ENCODE measurements at regions not wholly inside any gene's neighbourhood (a gene's known extent, or its start where the extent isn't known, plus 50 kb on each side); places are given as distances from the start of the nearest gene placed in this dataset.

DNA sequence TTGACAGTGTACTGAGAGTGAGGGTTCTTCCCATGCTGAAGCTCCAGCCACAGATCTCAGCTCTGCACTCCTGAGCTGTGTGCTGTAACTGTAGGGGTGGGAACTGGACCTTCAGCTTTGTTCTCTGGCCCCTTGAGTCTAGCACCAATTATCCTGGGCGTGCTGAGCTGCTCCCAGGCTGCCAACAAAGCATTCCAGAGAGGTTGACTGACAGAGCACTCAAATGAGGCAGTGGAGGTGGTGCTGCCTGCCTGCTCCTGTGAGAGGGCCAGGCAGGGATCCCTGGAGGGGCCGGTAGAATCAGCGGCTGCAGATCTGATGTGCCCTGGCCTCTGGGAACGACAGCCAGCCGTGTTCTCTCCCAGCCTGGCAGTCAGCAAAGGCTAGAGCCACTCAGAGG, 375.7 kb upstream of the AADAT start:
- Histone ChIP-seq H3K4me2 (ENCODE audit: insufficient read depth, low read length) (no peak overlapping the region), H3K4me1 (ENCODE audit: control insufficient read depth, extremely low read depth, insufficient read depth, low read length) (no peaks in the 10 kb centered on the region), H3K79me2 (ENCODE audit: control insufficient read depth, insufficient read depth, low read length) (no peaks in the 10 kb centered on the region), H3K27ac (ENCODE audit: insufficient read depth, low read depth, low read length) (no peak overlapping the region), H4K20me1 (replicated peaks; ENCODE audit: control insufficient read depth, extremely low read depth, insufficient read depth, low read length) (no peaks in the 10 kb centered on the region), H3K4me3 (replicated peaks in 1 of 3; ENCODE audit: insufficient read depth in 1 of 3, low read depth in 1 of 3, low read length in 3 of 3) (no peak overlapping the region), H3K9me1 (replicated peaks; ENCODE audit: control insufficient read depth, extremely low read depth, insufficient read depth, low read length) (no peaks in the 10 kb centered on the region), H3K36me3 (ENCODE audit: control insufficient read depth in 2 of 2, extremely low read depth in 1 of 2, insufficient read depth in 2 of 2, low read length in 2 of 2) (no peaks in the 10 kb centered on the region), H3K27me3 (ENCODE audit: control insufficient read depth in 2 of 2, insufficient read depth in 2 of 2, low read length in 2 of 2) (no peaks in the 10 kb centered on the region), H2AFZ (ENCODE audit: low read depth, low read length) (no peak overlapping the region), H3K9ac (replicated peaks; ENCODE audit: extremely low read depth, insufficient read depth, low read length) (no peak overlapping the region), H3K9me3 (replicated peaks; ENCODE audit: control insufficient read depth, insufficient read depth, low read length) (peaks cover 9% of the 10 kb centered on the region)
- dilution Hi-C loops (cut with MboI; ENCODE audit: extremely low pct_ligation_motif_present, low sequenced_read_pairs) (no loop called here), intact Hi-C loops (cut with micrococcal nuclease) (no loop called here)
- FAIRE-seq (no peak), DNase-seq (ENCODE audit: low read depth, low spot score) (no peak)
- TF ChIP-seq, protein P1, sequence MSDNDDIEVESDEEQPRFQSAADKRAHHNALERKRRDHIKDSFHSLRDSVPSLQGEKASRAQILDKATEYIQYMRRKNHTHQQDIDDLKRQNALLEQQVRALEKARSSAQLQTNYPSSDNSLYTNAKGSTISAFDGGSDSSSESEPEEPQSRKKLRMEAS (IDR thresholded peaks at IDR 0.05; ENCODE audit: insufficient read depth, insufficient read length): no peak
- TF ChIP-seq MYC (IDR thresholded peaks at IDR 0.05; ENCODE audit: low read depth, low read length) (no peak), POLR2A (IDR thresholded peaks at IDR 0.05; ENCODE audit: low read depth, low read length) (no peak), JUN (IDR thresholded peaks at IDR 0.05; ENCODE audit: borderline replicate concordance, insufficient read depth, insufficient read length, low read depth) (no peak), POLR2AphosphoS5 (IDR thresholded peaks at IDR 0.05; ENCODE audit: insufficient read depth, low read depth, low read length) (no peak), GATA2 (IDR thresholded peaks at IDR 0.05; ENCODE audit: insufficient read depth, insufficient read length, low read depth, low read length) (no peak), FOS (IDR thresholded peaks at IDR 0.05; ENCODE audit: borderline replicate concordance, insufficient read depth, low read length) (no peak), EZH2 (IDR thresholded peaks at IDR 0.05; ENCODE audit: borderline replicate concordance, low read depth, low read length, severe bottlenecking) (no peak)
- TF ChIP-seq, protein P2, sequence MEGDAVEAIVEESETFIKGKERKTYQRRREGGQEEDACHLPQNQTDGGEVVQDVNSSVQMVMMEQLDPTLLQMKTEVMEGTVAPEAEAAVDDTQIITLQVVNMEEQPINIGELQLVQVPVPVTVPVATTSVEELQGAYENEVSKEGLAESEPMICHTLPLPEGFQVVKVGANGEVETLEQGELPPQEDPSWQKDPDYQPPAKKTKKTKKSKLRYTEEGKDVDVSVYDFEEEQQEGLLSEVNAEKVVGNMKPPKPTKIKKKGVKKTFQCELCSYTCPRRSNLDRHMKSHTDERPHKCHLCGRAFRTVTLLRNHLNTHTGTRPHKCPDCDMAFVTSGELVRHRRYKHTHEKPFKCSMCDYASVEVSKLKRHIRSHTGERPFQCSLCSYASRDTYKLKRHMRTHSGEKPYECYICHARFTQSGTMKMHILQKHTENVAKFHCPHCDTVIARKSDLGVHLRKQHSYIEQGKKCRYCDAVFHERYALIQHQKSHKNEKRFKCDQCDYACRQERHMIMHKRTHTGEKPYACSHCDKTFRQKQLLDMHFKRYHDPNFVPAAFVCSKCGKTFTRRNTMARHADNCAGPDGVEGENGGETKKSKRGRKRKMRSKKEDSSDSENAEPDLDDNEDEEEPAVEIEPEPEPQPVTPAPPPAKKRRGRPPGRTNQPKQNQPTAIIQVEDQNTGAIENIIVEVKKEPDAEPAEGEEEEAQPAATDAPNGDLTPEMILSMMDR (IDR thresholded peaks at IDR 0.05; ENCODE audit: extremely low read depth in 1 of 2, insufficient read depth in 1 of 2, low read depth in 1 of 2, low read length in 2 of 2): no peak
- ChIA-PET CTCF (no interaction called here), POLR2A (no interaction called here)
- BruUV-seq (replicated peaks): no TSS peak
